Ishikawa (cell line): ENCODE measurements at regions not wholly inside any gene's neighbourhood (a gene's known extent, or its start where the extent isn't known, plus 50 kb on each side); places are given as distances from the start of the nearest gene placed in this dataset.

Experiments used
- CEBPB ChIP-seq: IDR thresholded peaks from 2 replicates; pipeline ENCODE4 v1.6.1; 2012
- CREB1 ChIP-seq: IDR thresholded peaks from 2 replicates; pipeline ENCODE4 v1.6.1; 2012; ENCODE audit warnings: low read depth
- EGR1 ChIP-seq: IDR thresholded peaks from 2 replicates; pipeline ENCODE4 v1.6.1; 2012
- EP300 ChIP-seq: IDR thresholded peaks from 2 replicates; pipeline ENCODE4 v1.6.1; 2012; ENCODE audit warnings: borderline replicate concordance
- FOXM1 ChIP-seq: IDR thresholded peaks from 2 replicates; pipeline ENCODE4 v1.6.1; 2012; ENCODE audit warnings: low read depth, borderline replicate concordance
- MAX ChIP-seq: IDR thresholded peaks from 2 replicates; pipeline ENCODE4 v1.6.1; 2012
- NFIC ChIP-seq: IDR thresholded peaks from 2 replicates; pipeline ENCODE4 v1.6.1; 2012
- RAD21 ChIP-seq: IDR thresholded peaks from 2 replicates; pipeline ENCODE4 v1.6.1; 2012; ENCODE audit warnings: low read depth
- REST ChIP-seq: IDR thresholded peaks from 2 replicates; pipeline ENCODE4 v1.6.1; 2012; ENCODE audit warnings: low read depth, mild to moderate bottlenecking
- TAF1 ChIP-seq: IDR thresholded peaks from 2 replicates; pipeline ENCODE4 v1.6.1; 2012; ENCODE audit warnings: low read depth, mild to moderate bottlenecking
- TCF12 ChIP-seq: IDR thresholded peaks from 2 replicates; pipeline ENCODE4 v1.6.1; 2012; ENCODE audit warnings: low read depth
- TEAD4 ChIP-seq: IDR thresholded peaks from 2 replicates; pipeline ENCODE4 v1.6.1; 2012
- USF1 ChIP-seq: IDR thresholded peaks from 2 replicates; pipeline ENCODE4 v1.6.1; 2012
- YY1 ChIP-seq: IDR thresholded peaks from 2 replicates; pipeline ENCODE4 v1.6.1; 2012; ENCODE audit warnings: low read depth
- ZBTB7A ChIP-seq: IDR thresholded peaks from 2 replicates; pipeline ENCODE4 v1.6.1; 2012; ENCODE audit warnings: low read depth

- TF ChIP-seq NFIC (no peak), TEAD4 (no peak), USF1 (no peak), TAF1 (no peak), EP300 (no peak), ZBTB7A (no peak), YY1 (no peak), EGR1 (no peak), FOXM1 (no peak), RAD21 (no peak), REST (no peak), CREB1 (no peak), CEBPB (no peak), MAX (no peak), TCF12 (no peak)
Observed at GRCh38 chr13:34311251-34311650, 493.3 kb downstream of the RFC3 start.

- TF ChIP-seq CEBPB (no peak), TAF1 (no peak), EP300 (no peak), YY1 (no peak), TEAD4 (no peak), NFIC (no peak), CREB1 (no peak), RAD21 (no peak), TCF12 (no peak), EGR1 (no peak), ZBTB7A (no peak), MAX (no peak), USF1 (no peak), REST (no peak), FOXM1 (no peak)
Observed at GRCh38 chr13:34312578-34312977, 494.6 kb downstream of the RFC3 start.

- TF ChIP-seq USF1 (no peak), CREB1 (no peak), FOXM1 (no peak), TAF1 (no peak)
Observed at GRCh38 chr13:34320084-34320483, 502.1 kb downstream of the RFC3 start.

- no peak for TF ChIP-seq RAD21
- TF ChIP-seq NFIC: no peak
- TF ChIP-seq REST: no peak
- no peak for TF ChIP-seq TAF1
- no peak for TF ChIP-seq YY1
- TF ChIP-seq CEBPB: no peak
- no peak for TF ChIP-seq TEAD4
- no peak for TF ChIP-seq EP300
- TF ChIP-seq CREB1: no peak
- TF ChIP-seq MAX: no peak
- TF ChIP-seq TCF12: no peak
- no peak for TF ChIP-seq ZBTB7A
- no peak for TF ChIP-seq USF1
- TF ChIP-seq FOXM1: no peak
- no peak for TF ChIP-seq EGR1
Observed at GRCh38 chr13:34322014-34322742, 504.2 kb downstream of the RFC3 start.
